Trophoblast cell (in vitro differentiated cells and primary cell): ENCODE measurements at regions not wholly inside any gene's neighbourhood (a gene's known extent, or its start where the extent isn't known, plus 50 kb on each side); places are given as distances from the start of the nearest gene placed in this dataset.
"Not testable (repeated sequence)": the region's sequence is repeated elsewhere in the genome, so short reads cannot be mapped to it uniquely, and the experiment has no call there.

Experiments used
- DNase-seq, 2 donors: peaks; one replicate each; pipeline ENCODE4 v3.0.0-alpha.2; 2016
- H2AFZ ChIP-seq: 2 replicates; pipeline ENCODE4 v1.6.1; 2013; ENCODE audit warnings: low read length, moderate library complexity, mild to moderate bottlenecking; ENCODE audit not compliant: insufficient read depth, poor library complexity
- H2AK5ac ChIP-seq: 2 replicates; pipeline ENCODE4 v1.6.1; 2013; ENCODE audit warnings: mild to moderate bottlenecking, low read length
- H2BK120ac ChIP-seq: 2 replicates; pipeline ENCODE4 v1.6.1; 2013; ENCODE audit warnings: low read length, mild to moderate bottlenecking, moderate library complexity; ENCODE audit not compliant: insufficient read depth, poor library complexity
- H2BK12ac ChIP-seq: 2 replicates; pipeline ENCODE4 v1.6.1; 2013; ENCODE audit warnings: mild to moderate bottlenecking, low read length, moderate library complexity
- H2BK5ac ChIP-seq: 2 replicates; pipeline ENCODE4 v1.6.1; 2013; ENCODE audit warnings: low read length, low read depth, moderate library complexity, mild to moderate bottlenecking; ENCODE audit not compliant: poor library complexity
- H3K14ac ChIP-seq: 2 replicates; pipeline ENCODE4 v1.6.1; 2013; ENCODE audit warnings: mild to moderate bottlenecking, low read length
- H3K18ac ChIP-seq: 2 replicates; pipeline ENCODE4 v1.6.1; 2013; ENCODE audit warnings: mild to moderate bottlenecking, low read length
- H3K23ac ChIP-seq: 2 replicates; pipeline ENCODE4 v1.6.1; 2013; ENCODE audit warnings: low read length
- H3K27ac ChIP-seq: 2 replicates; pipeline ENCODE4 v1.5.1; 2013; ENCODE audit warnings: low read depth, mild to moderate bottlenecking, inconsistent platforms, low read length, moderate library complexity
- H3K27me3 ChIP-seq: 2 replicates; pipeline ENCODE4 v1.6.1; 2013; ENCODE audit warnings: inconsistent platforms, mild to moderate bottlenecking, low read length, moderate library complexity; ENCODE audit not compliant: insufficient read depth
- H3K36me3 ChIP-seq, 2 experiments: 1 replicate in 1 of 2; 2 replicates in 1 of 2; pipeline ENCODE4 v1.6.1; 2013; ENCODE audit warnings: low read length in 2 of 2, mild to moderate bottlenecking in 2 of 2, moderate library complexity in 1 of 2; ENCODE audit not compliant: insufficient read depth in 2 of 2, control insufficient read depth in 1 of 2
- H3K4ac ChIP-seq: 2 replicates; pipeline ENCODE4 v1.6.1; 2013; ENCODE audit warnings: low read depth, mild to moderate bottlenecking, low read length, moderate library complexity
- H3K4me1 ChIP-seq, 2 experiments: 1 replicate in 1 of 2; 2 replicates in 1 of 2; pipeline ENCODE4 v1.6.1; 2013; ENCODE audit warnings: low read length in 2 of 2, mild to moderate bottlenecking in 2 of 2, moderate library complexity in 1 of 2; ENCODE audit not compliant: insufficient read depth in 2 of 2, control insufficient read depth in 1 of 2
- H3K4me2 ChIP-seq: 2 replicates; pipeline ENCODE4 v1.6.1; 2013; ENCODE audit warnings: inconsistent platforms, mild to moderate bottlenecking, low read length, moderate library complexity
- H3K4me3 ChIP-seq: 2 replicates; pipeline ENCODE4 v1.5.1; 2013; ENCODE audit warnings: mild to moderate bottlenecking, low read depth, low read length, inconsistent platforms
- H3K79me1 ChIP-seq: one replicate; pipeline ENCODE4 v1.6.1; 2013; ENCODE audit warnings: low read length
- H3K79me2 ChIP-seq: 2 replicates; pipeline ENCODE4 v1.6.1; 2013; ENCODE audit warnings: low read length, mild to moderate bottlenecking; ENCODE audit not compliant: control insufficient read depth, insufficient read depth, poor library complexity
- H3K9ac ChIP-seq: 2 replicates; pipeline ENCODE4 v1.6.1; 2013; ENCODE audit warnings: mild to moderate bottlenecking, low read length
- H3K9me3 ChIP-seq: 2 replicates; pipeline ENCODE4 v1.6.1; 2013; ENCODE audit warnings: low read depth, mild to moderate bottlenecking, control low read depth, inconsistent platforms, low read length; ENCODE audit not compliant: insufficient read depth
- H4K12ac ChIP-seq: 2 replicates; pipeline ENCODE4 v1.6.1; 2013; ENCODE audit warnings: low read depth, mild to moderate bottlenecking, low read length, moderate library complexity
- H4K8ac ChIP-seq: 2 replicates; pipeline ENCODE4 v1.6.1; 2013; ENCODE audit warnings: low read depth, mild to moderate bottlenecking, low read length, moderate library complexity
- H4K91ac ChIP-seq: one replicate; pipeline ENCODE4 v1.6.1; 2013; ENCODE audit warnings: low read depth, mild to moderate bottlenecking, low read length, moderate library complexity
- WGBS: extraction: QIAGEN DNeasy Blood & Tissue Kit; methylation state at CpG from one replicate; pipeline ENCODE4 v1.1.7; 2013; ENCODE audit warnings: missing lambda C conversion rate; ENCODE audit not compliant: insufficient read length, insufficient coverage; ENCODE audit errors: extremely low coverage; 5-methylcytosine and 5-hydroxymethylcytosine counted together

GRCh38 chr4:3376266-3376665, 65.5 kb upstream of the HGFAC start:
- H3K23ac ChIP-seq: no peak overlapping the region
- H3K27me3 ChIP-seq: no peaks in the 10 kb centered on the region
- no peak overlapping the region for H2BK12ac ChIP-seq
- no peak overlapping the region for H3K14ac ChIP-seq
- no peak overlapping the region for H3K9ac ChIP-seq
- no peak overlapping the region for H3K27ac ChIP-seq
- no peak overlapping the region for H3K4ac ChIP-seq
- H3K18ac ChIP-seq: no peak overlapping the region
- no peaks in the 10 kb centered on the region for H3K79me2 ChIP-seq
- no peaks in the 10 kb centered on the region for H3K79me1 ChIP-seq
- H4K12ac ChIP-seq: no peak overlapping the region
- no peak overlapping the region for H2AK5ac ChIP-seq
- H4K8ac ChIP-seq: no peak overlapping the region
- H3K36me3 ChIP-seq: peaks cover 8 to 15% of the 10 kb centered on the region in 2 experiments
- WGBS: no CpG with 5 or more reads among the region's 10 CpGs
- no peaks in the 10 kb centered on the region for H3K4me1 ChIP-seq
- DNase-seq: no peak
- H3K4me3 ChIP-seq: no peak overlapping the region
- no peak overlapping the region for H4K91ac ChIP-seq
- H3K9me3 ChIP-seq: peaks cover 9% of the 10 kb centered on the region
- no peak overlapping the region for H2BK120ac ChIP-seq
- H2BK5ac ChIP-seq: no peak overlapping the region
- H2AFZ ChIP-seq: no peak overlapping the region
- no peak overlapping the region for H3K4me2 ChIP-seq

DNA sequence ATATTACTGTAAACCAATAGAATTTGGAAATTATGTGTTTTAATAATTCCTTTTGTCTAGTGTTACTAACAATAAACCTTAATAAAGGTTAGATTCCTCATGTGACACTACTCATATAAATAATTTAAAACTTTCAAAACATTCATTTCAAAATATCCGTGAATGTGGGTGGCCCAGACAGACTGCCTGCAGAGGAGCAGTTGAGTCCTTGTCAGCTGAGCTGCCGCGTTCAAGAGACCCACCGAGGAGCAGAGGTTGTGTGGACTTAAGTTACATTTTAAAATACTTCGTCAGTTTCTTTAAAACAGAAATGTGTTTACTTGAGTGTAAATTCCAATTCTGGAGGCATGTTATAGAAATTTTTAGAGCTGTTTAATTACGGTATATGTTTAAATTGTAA, 64.2 kb upstream of the HGFAC start:
- H3K27ac ChIP-seq: no peak overlapping the region
- H3K27me3 ChIP-seq: no peaks in the 10 kb centered on the region
- no peak overlapping the region for H2BK5ac ChIP-seq
- no peak overlapping the region for H2BK120ac ChIP-seq
- no peak overlapping the region for H4K8ac ChIP-seq
- no peak overlapping the region for H3K4me3 ChIP-seq
- DNase-seq: no peak
- H2AFZ ChIP-seq: no peak overlapping the region
- no peak overlapping the region for H2AK5ac ChIP-seq
- H3K9me3 ChIP-seq: peaks cover 9% of the 10 kb centered on the region
- H3K18ac ChIP-seq: no peak overlapping the region
- H3K79me1 ChIP-seq: no peaks in the 10 kb centered on the region
- H3K14ac ChIP-seq: no peak overlapping the region
- H4K91ac ChIP-seq: no peak overlapping the region
- H3K4ac ChIP-seq: no peak overlapping the region
- no peak overlapping the region for H4K12ac ChIP-seq
- peaks cover 8 to 15% of the 10 kb centered on the region in 2 experiments for H3K36me3 ChIP-seq
- no peaks in the 10 kb centered on the region for H3K79me2 ChIP-seq
- H2BK12ac ChIP-seq: no peak overlapping the region
- H3K9ac ChIP-seq: no peak overlapping the region
- H3K4me1 ChIP-seq: no peaks in the 10 kb centered on the region
- H3K23ac ChIP-seq: no peak overlapping the region
- H3K4me2 ChIP-seq: no peak overlapping the region
- WGBS: no CpG with 5 or more reads among the region's 6 CpGs

GRCh38 chr4:3380336-3380735, 61.4 kb upstream of the HGFAC start:
- H3K9ac ChIP-seq, H3K9me3 ChIP-seq, H3K4me3 ChIP-seq, H3K27me3 ChIP-seq, H3K79me1 ChIP-seq, H3K18ac ChIP-seq, H4K91ac ChIP-seq, H3K4ac ChIP-seq, H3K4me1 ChIP-seq, H3K14ac ChIP-seq, H2AK5ac ChIP-seq, H4K12ac ChIP-seq, H4K8ac ChIP-seq, H3K27ac ChIP-seq, H3K23ac ChIP-seq, H3K4me2 ChIP-seq, DNase-seq, H2BK5ac ChIP-seq, H3K79me2 ChIP-seq, H2AFZ ChIP-seq, H2BK12ac ChIP-seq, H2BK120ac ChIP-seq: not testable (repeated sequence)
- peaks cover 8 to 15% of the 10 kb centered on the region in 2 experiments for H3K36me3 ChIP-seq
- WGBS: no CpG with 5 or more reads among the region's 3 CpGs

DNA sequence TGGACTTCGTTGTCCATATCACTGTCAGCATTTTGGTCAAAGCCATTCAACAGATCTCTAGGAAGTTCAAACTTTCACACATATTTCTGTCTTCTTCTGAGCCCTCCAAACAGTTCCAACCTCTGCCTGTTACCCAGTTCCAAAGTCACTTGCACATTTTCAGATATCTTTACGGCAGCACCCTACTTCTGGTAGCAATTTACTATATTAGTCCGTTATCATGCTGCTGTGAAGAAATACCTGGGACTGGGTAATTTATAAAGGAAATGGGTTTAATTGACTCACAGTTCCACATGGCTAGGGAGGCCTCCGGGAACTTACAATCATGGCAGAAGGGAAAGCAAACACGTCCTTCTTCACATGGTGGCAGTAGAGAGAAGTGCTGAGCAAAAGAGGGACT, 60.6 kb upstream of the HGFAC start:
- not testable (repeated sequence) for H3K18ac ChIP-seq, H2AFZ ChIP-seq, H3K23ac ChIP-seq, H4K91ac ChIP-seq, H3K79me2 ChIP-seq, H2BK120ac ChIP-seq, H2BK5ac ChIP-seq, H2BK12ac ChIP-seq, H3K9me3 ChIP-seq, H4K12ac ChIP-seq, H3K4ac ChIP-seq, DNase-seq, H3K14ac ChIP-seq, H3K27ac ChIP-seq, H3K9ac ChIP-seq, H3K4me2 ChIP-seq, H3K4me3 ChIP-seq, H2AK5ac ChIP-seq, H3K27me3 ChIP-seq, H4K8ac ChIP-seq, H3K79me1 ChIP-seq
- Histone ChIP-seq H3K4me1 (peaks cover 6 to 12% of the 10 kb centered on the region in 2 experiments), H3K36me3 (peaks cover 4 to 11% of the 10 kb centered on the region in 2 experiments)
- no CpG with 5 or more reads among the region's 5 CpGs for WGBS
